Kidney (tissue), 13 donors: ENCODE measurements at regions not wholly inside any gene's neighbourhood (a gene's known extent, or its start where the extent isn't known, plus 50 kb on each side); places are given as distances from the start of the nearest gene placed in this dataset.

Experiments used
- DNase-seq, 5 donors: peaks; one replicate each; pipeline ENCODE4 v3.0.0-alpha.2; 2013 to 2020
- FAIRE-seq: peaks from 2 replicates; lab custom pipeline; 2012; peaks lifted over from hg19 to GRCh38; lab: Jason Lieb, UNC
- H3K27ac ChIP-seq, 2 donors: one replicate each; pipeline ENCODE4 v1.7.0; 2013; ENCODE audit warnings: low read depth in 2 of 2, low read length in 2 of 2, inconsistent platforms in 1 of 2
- H3K27me3 ChIP-seq: one replicate; pipeline ENCODE4 v1.7.1; 2013; ENCODE audit warnings: low read length, inconsistent platforms; ENCODE audit not compliant: control insufficient read depth, insufficient read depth
- H3K36me3 ChIP-seq, 3 donors: one replicate each; pipeline versions ENCODE4 v1.7.0 to v1.7.1; 2013; ENCODE audit warnings: low read length in 3 of 3, control low read depth in 1 of 3, inconsistent platforms in 1 of 3; ENCODE audit not compliant: insufficient read depth in 3 of 3, control insufficient read depth in 2 of 3
- H3K4me1 ChIP-seq, 3 donors: one replicate each; pipeline versions ENCODE4 v1.7.0 to v1.7.1; 2013; ENCODE audit warnings: low read length in 3 of 3, inconsistent platforms in 1 of 3, low read depth in 1 of 3; ENCODE audit not compliant: control insufficient read depth in 2 of 3, insufficient read depth in 2 of 3
- H3K4me3 ChIP-seq, 3 donors: one replicate each; pipeline versions ENCODE4 v1.7.0 to v1.8.1; 2013; ENCODE audit warnings: low read length in 3 of 3, control low read depth in 1 of 3, inconsistent platforms in 1 of 3
- H3K9ac ChIP-seq, 3 donors: one replicate each; pipeline versions ENCODE4 v1.7.0 to v1.7.1; 2013; ENCODE audit warnings: low read length in 3 of 3, control low read depth in 1 of 3, inconsistent platforms in 1 of 3
- H3K9me3 ChIP-seq, 3 donors: one replicate each; pipeline versions ENCODE4 v1.7.0 to v1.7.1; 2013; ENCODE audit warnings: low read length in 3 of 3, control low read depth in 1 of 3, inconsistent platforms in 1 of 3; ENCODE audit not compliant: control insufficient read depth in 2 of 3, insufficient read depth in 1 of 3
- CTCF ChIP-seq: IDR thresholded peaks from 3 replicates; pipeline ENCODE4 v1.5.1; 2012; ENCODE audit warnings: mild to moderate bottlenecking, moderate library complexity, borderline replicate concordance; ENCODE audit not compliant: insufficient read depth; ENCODE audit errors: extremely low read depth
- intact Hi-C: fragments of 100-400 bp; cut with DNase I; formaldehyde crosslinking; loops from one replicate; pipeline ENCODE4 v1.11.1; 2022
- donor health status: control.
- donor health status: control.
- donor health status: control.
- donor health status: control.
- donor health status: control.
- donor health status: DM: yes; HTN: yes; CAD: no.
- donor health status: Normal renal cell carcinoma (clear cell type).

DNA sequence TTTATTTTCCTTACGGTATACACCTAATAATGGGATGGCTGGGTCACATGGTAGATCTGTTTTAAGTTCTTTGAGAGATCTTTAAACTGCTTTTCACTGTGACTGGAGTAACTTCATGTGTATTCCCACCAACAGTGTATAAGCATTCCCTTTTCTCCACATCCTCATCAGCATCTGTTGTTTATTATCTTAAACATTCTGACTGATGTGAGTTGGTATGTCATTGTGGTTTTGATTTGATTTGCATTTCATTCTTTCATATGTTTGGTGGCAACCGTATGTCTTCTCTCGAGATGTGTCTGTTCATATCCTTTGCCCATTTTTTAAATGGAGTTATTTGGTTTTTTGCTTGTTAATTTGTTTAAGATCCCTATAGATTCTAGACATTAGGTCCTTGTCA lies 114.8 kb downstream of the DDX3Y start:
- no peak overlapping the region for H3K4me3 ChIP-seq
- no peaks in the 10 kb centered on the region for H3K27me3 ChIP-seq
- H3K4me1 ChIP-seq: no peaks in the 10 kb centered on the region
- no peak for DNase-seq
- no peaks in the 10 kb centered on the region for H3K9me3 ChIP-seq
- H3K36me3 ChIP-seq: no peaks in the 10 kb centered on the region
- TF ChIP-seq CTCF: no peak
- intact Hi-C loops: no loop called here
- FAIRE-seq: no peak
- H3K9ac ChIP-seq: no peak overlapping the region
- no peak overlapping the region for H3K27ac ChIP-seq

- Histone ChIP-seq H3K9me3 (no peaks in the 10 kb centered on the region), H3K4me3 (no peak overlapping the region), H3K27ac (no peak overlapping the region), H3K9ac (no peak overlapping the region), H3K27me3 (no peaks in the 10 kb centered on the region), H3K36me3 (no peaks in the 10 kb centered on the region), H3K4me1 (no peaks in the 10 kb centered on the region)
- no peak for TF ChIP-seq CTCF
- FAIRE-seq: no peak
- intact Hi-C loops: no loop called here
- no peak for DNase-seq
These were observed 116.2 kb downstream of the DDX3Y start for GRCh38 chrY:13020839-13021238.

- Histone ChIP-seq H3K4me3 (no peak overlapping the region), H3K9me3 (no peaks in the 10 kb centered on the region), H3K4me1 (no peaks in the 10 kb centered on the region), H3K27me3 (no peaks in the 10 kb centered on the region), H3K9ac (no peak overlapping the region), H3K36me3 (no peaks in the 10 kb centered on the region), H3K27ac (no peak overlapping the region)
- DNase-seq: no peak
- no peak for FAIRE-seq
- TF ChIP-seq CTCF: no peak
- intact Hi-C loops: no loop called here
These were observed 118.9 kb downstream of the DDX3Y start for GRCh38 chrY:13023607-13024006.

DNA sequence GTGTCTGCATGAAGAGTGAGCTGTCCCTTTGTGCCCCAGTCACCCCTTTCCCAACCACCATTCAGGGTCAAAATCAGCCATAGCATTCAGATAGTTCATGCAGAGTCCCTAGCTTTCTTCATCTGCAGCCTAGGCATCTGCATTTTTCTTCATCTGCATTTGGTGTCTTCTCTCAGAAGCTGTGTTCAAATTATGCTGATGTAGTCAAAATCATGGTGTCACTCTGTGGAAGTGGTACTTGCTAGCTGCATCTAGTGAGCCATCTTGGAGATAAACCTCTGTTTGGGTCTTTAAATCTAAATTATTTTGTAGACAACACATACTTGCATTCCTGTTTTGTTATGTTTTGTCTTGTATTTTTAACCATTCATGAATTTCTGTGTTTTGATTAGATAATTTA lies 119.8 kb downstream of the DDX3Y start:
- FAIRE-seq: no peak
- no peaks in the 10 kb centered on the region for H3K9me3 ChIP-seq

More for the DNA sequence above, 119.8 kb downstream of the DDX3Y start:
- Histone ChIP-seq H3K27me3 (no peaks in the 10 kb centered on the region), H3K9ac (no peak overlapping the region), H3K4me1 (no peaks in the 10 kb centered on the region), H3K27ac (no peak overlapping the region), H3K36me3 (no peaks in the 10 kb centered on the region), H3K4me3 (no peak overlapping the region)
- no peak for DNase-seq
- intact Hi-C loops: no loop called here
- no peak for TF ChIP-seq CTCF
